Peyer's patch (tissue), 4 donors: ENCODE measurements at regions not wholly inside any gene's neighbourhood (a gene's known extent, or its start where the extent isn't known, plus 50 kb on each side); places are given as distances from the start of the nearest gene placed in this dataset.

Source experiments
- POLR2A ChIP-seq, 2 donors: fragments of 450-650 bp; IDR thresholded peaks; one replicate each; pipeline ENCODE4 v1.5.1; 2017; ENCODE audit warnings: antibody characterized with exemption in 2 of 2, mild to moderate bottlenecking in 2 of 2, moderate library complexity in 2 of 2
- TF ChIP-seq, protein P1 (sequence below), 6 experiments: fragments of 450-650 bp in 4 of 6; fragments of 200-600 bp in 2 of 6; sonication (generic) in 1 of 6; IDR thresholded peaks; one replicate each; pipeline ENCODE4 v1.5.1; 2017 to 2019; ENCODE audit warnings: antibody characterized with exemption in 6 of 6, mild to moderate bottlenecking in 3 of 6, moderate library complexity in 1 of 6

GRCh38 chr5:36389245-36389644 is 87.5 kb upstream of the RANBP3L start:
- TF ChIP-seq, protein P1, sequence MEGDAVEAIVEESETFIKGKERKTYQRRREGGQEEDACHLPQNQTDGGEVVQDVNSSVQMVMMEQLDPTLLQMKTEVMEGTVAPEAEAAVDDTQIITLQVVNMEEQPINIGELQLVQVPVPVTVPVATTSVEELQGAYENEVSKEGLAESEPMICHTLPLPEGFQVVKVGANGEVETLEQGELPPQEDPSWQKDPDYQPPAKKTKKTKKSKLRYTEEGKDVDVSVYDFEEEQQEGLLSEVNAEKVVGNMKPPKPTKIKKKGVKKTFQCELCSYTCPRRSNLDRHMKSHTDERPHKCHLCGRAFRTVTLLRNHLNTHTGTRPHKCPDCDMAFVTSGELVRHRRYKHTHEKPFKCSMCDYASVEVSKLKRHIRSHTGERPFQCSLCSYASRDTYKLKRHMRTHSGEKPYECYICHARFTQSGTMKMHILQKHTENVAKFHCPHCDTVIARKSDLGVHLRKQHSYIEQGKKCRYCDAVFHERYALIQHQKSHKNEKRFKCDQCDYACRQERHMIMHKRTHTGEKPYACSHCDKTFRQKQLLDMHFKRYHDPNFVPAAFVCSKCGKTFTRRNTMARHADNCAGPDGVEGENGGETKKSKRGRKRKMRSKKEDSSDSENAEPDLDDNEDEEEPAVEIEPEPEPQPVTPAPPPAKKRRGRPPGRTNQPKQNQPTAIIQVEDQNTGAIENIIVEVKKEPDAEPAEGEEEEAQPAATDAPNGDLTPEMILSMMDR (IDR thresholded peaks at IDR 0.05): no peak
- TF ChIP-seq POLR2A (IDR thresholded peaks at IDR 0.05): no peak
